HuH-7.5 (cell line): ENCODE measurements at regions not wholly inside any gene's neighbourhood (a gene's known extent, or its start where the extent isn't known, plus 50 kb on each side); places are given as distances from the start of the nearest gene placed in this dataset.

ENCODE experiments used
- DNase-seq: peaks from one replicate; pipeline ENCODE4 v3.0.0; 2011; ENCODE audit warnings: low spot score

- DNase-seq: no peak
Measured at GRCh38 chr17:22600644-22601298, 908.4 kb downstream of the KCNJ18 start.
